Esophagus squamous epithelium (tissue), 5 donors: ENCODE measurements at regions not wholly inside any gene's neighbourhood (a gene's known extent, or its start where the extent isn't known, plus 50 kb on each side); places are given as distances from the start of the nearest gene placed in this dataset.

ENCODE experiments used
- DNase-seq: peaks from one replicate; lab custom pipeline; 2025; lab: John Stamatoyannopoulos, UW
- H3K27ac ChIP-seq, 4 donors: fragments of 200-600 bp; sonication (generic); one replicate each; pipeline ENCODE4 v1.5.1; 2016 to 2019; ENCODE audit warnings: mild to moderate bottlenecking in 1 of 4
- H3K27me3 ChIP-seq, 4 donors: fragments of 200-600 bp; sonication (generic); 1 replicate in 3 of 4; 2 replicates in 1 of 4; pipeline versions ENCODE4 v1.5.1 to v1.6.0; 2017 to 2021; ENCODE audit warnings: antibody characterized with exemption in 1 of 4
- H3K36me3 ChIP-seq, 3 donors: fragments of 200-600 bp; sonication (generic); one replicate each; pipeline ENCODE4 v1.5.1; 2016 to 2019
- H3K4me1 ChIP-seq, 3 donors: fragments of 200-600 bp; sonication (generic); one replicate each; pipeline ENCODE4 v1.5.1; 2017 to 2019
- H3K4me3 ChIP-seq, 4 donors: fragments of 200-600 bp; sonication (generic); 1 replicate in 3 of 4; 2 replicates in 1 of 4; pipeline ENCODE4 v1.5.1; 2016 to 2019; ENCODE audit warnings: mild to moderate bottlenecking in 2 of 4, moderate library complexity in 1 of 4
- H3K9me3 ChIP-seq, 3 donors: fragments of 200-600 bp; sonication (generic); one replicate each; pipeline ENCODE4 v1.5.1; 2016 to 2019
- CTCF ChIP-seq, 6 experiments: fragments of 450-650 bp in 4 of 6; fragments of 200-600 bp in 2 of 6; sonication (generic) in 2 of 6; IDR thresholded peaks; one replicate each; pipeline ENCODE4 v1.5.1; 2016 to 2019; ENCODE audit warnings: antibody characterized with exemption in 6 of 6, mild to moderate bottlenecking in 4 of 6, moderate library complexity in 4 of 6
- POLR2A ChIP-seq, 4 donors: fragments of 450-650 bp; IDR thresholded peaks; one replicate each; pipeline ENCODE4 v1.6.1; 2017; ENCODE audit warnings: antibody characterized with exemption in 4 of 4, mild to moderate bottlenecking in 4 of 4, moderate library complexity in 3 of 4
- WGBS, 2 donors: methylation state at CpG; one replicate each; pipeline ENCODE4 v1.1.5; 2018; 5-methylcytosine and 5-hydroxymethylcytosine counted together
- intact Hi-C: fragments of 100-400 bp; cut with DNase I; formaldehyde crosslinking; loops from one replicate; pipeline ENCODE4 v1.15.0; 2022
- donor health status: DM: yes; HTN: yes; CAD: no.

GRCh38 chr9:13876741-13877140 is 437.2 kb downstream of the NFIB start:
- no peak for DNase-seq
- Histone ChIP-seq H3K4me1 (no peaks in the 10 kb centered on the region), H3K27me3 (no peaks in the 10 kb centered on the region), H3K4me3 (no peak overlapping the region), H3K9me3 (no peaks in the 10 kb centered on the region), H3K36me3 (no peaks in the 10 kb centered on the region), H3K27ac (no peak overlapping the region)
- TF ChIP-seq CTCF (IDR thresholded peaks at IDR 0.05) = no peak
- TF ChIP-seq POLR2A (IDR thresholded peaks at IDR 0.05) = no peak
- intact Hi-C loops = no loop called here
- 88 to 89% methylated on average over 1 of the region's 1 CpG for WGBS, 2 donors

- intact Hi-C loops = no loop called here
- Histone ChIP-seq H3K36me3 (no peaks in the 10 kb centered on the region), H3K27me3 (no peaks in the 10 kb centered on the region), H3K27ac (no peak overlapping the region), H3K9me3 (no peaks in the 10 kb centered on the region), H3K4me1 (no peaks in the 10 kb centered on the region), H3K4me3 (no peak overlapping the region)
- 87 to 95% methylated on average over 3 of the region's 3 CpGs for WGBS, 2 donors
- DNase-seq = no peak
- TF ChIP-seq POLR2A (IDR thresholded peaks at IDR 0.05) = no peak
- TF ChIP-seq CTCF (IDR thresholded peaks at IDR 0.05) = no peak
Observed at GRCh38 chr9:13873203-13873602, 440.7 kb downstream of the NFIB start.

- no peak for DNase-seq
- no peaks in the 10 kb centered on the region for H3K36me3 ChIP-seq
- TF ChIP-seq POLR2A (IDR thresholded peaks at IDR 0.05) = no peak
- no peak for TF ChIP-seq CTCF (IDR thresholded peaks at IDR 0.05)
- no peak overlapping the region for H3K4me3 ChIP-seq
- H3K4me1 ChIP-seq = peaks cover 0 to 1% (median 0%) of the 10 kb centered on the region in 3 donors
- H3K27me3 ChIP-seq = no peaks in the 10 kb centered on the region
- H3K9me3 ChIP-seq = no peaks in the 10 kb centered on the region
- H3K27ac ChIP-seq = no peak overlapping the region
- 81 to 89% methylated on average over 4 of the region's 4 CpGs for WGBS, 2 donors
- intact Hi-C loops = no loop called here
Observed at GRCh38 chr9:13868336-13868735, 445.6 kb downstream of the NFIB start.

GRCh38 chr9:13865869-13866268 is 448.1 kb downstream of the NFIB start:
- Histone ChIP-seq H3K9me3 (no peaks in the 10 kb centered on the region), H3K27me3 (no peaks in the 10 kb centered on the region), H3K27ac (no peak overlapping the region), H3K36me3 (no peaks in the 10 kb centered on the region), H3K4me3 (no peak overlapping the region), H3K4me1 (peaks cover 0 to 12% (median 0%) of the 10 kb centered on the region in 3 donors)
- WGBS, 2 donors = 10 to 48% methylated on average over 1 of the region's 1 CpG
- intact Hi-C loops = no loop called here
- DNase-seq = no peak
- TF ChIP-seq POLR2A (IDR thresholded peaks at IDR 0.05) (no peak), CTCF (IDR thresholded peaks at IDR 0.05) (no peak)

- intact Hi-C loops = no loop called here
- whole genome bisulfite sequencing, 2 donors = 46 to 60% methylated on average over 1 of the region's 1 CpG
- no peak for DNase-seq
- Histone ChIP-seq H3K4me1 (peaks cover 0 to 12% (median 0%) of the 10 kb centered on the region in 3 donors), H3K27ac (peak overlapping the region in 3 of 4 donors; percentile 22 to 38 (median 32)), H3K9me3 (no peaks in the 10 kb centered on the region), H3K4me3 (no peak overlapping the region), H3K36me3 (no peaks in the 10 kb centered on the region), H3K27me3 (no peaks in the 10 kb centered on the region)
- TF ChIP-seq CTCF (IDR thresholded peaks at IDR 0.05) (no peak), POLR2A (IDR thresholded peaks at IDR 0.05) (no peak)
Observed at GRCh38 chr9:13863112-13863511, 450.8 kb downstream of the NFIB start.
